HepG2 (cell line): ENCODE measurements at regions not wholly inside any gene's neighbourhood (a gene's known extent, or its start where the extent isn't known, plus 50 kb on each side); places are given as distances from the start of the nearest gene placed in this dataset.

ENCODE experiments used
- ATAC-seq: fragments of 200-7000 bp; cut with Tn5 transposase; 3 replicates; pipeline ENCODE4 v1.9.1; 2020; ENCODE audit warnings: mild to moderate bottlenecking, moderate library complexity
- BruUV-seq: library from RNA; stranded (reverse); fragments of 400-500 nt; replicated peaks from 2 replicates; lab custom pipeline; 2021; lab: Mats Ljungman, UMichigan
- CTCF ChIA-PET: fragments of 300-600 bp; formaldehyde crosslinking; extraction: SDS; loops from one replicate; lab custom pipeline; 2021; ENCODE audit warnings: low total read pairs, inconsistent platforms, low intra/inter-chr PET ratio; lab: Yijun Ruan, JAX
- POLR2A ChIA-PET: fragments of 350-600 bp; sonication (Branson Sonifier 250); formaldehyde crosslinking; loops from one replicate; lab custom pipeline; 2020; ENCODE audit warnings: antibody characterized with exemption, inconsistent platforms; lab: Yijun Ruan, JAX
- DNase-seq: peaks from one replicate; pipeline ENCODE4 v3.0.0-alpha.2; 2015; ENCODE audit warnings: low spot score
- FAIRE-seq: peaks from 3 replicates; lab custom pipeline; 2011; peaks lifted over from hg19 to GRCh38; lab: Jason Lieb, UNC
- H2AFZ ChIP-seq: one replicate; pipeline ENCODE4 v1.6.1; 2011; ENCODE audit warnings: low read length, inconsistent platforms
- H3K27ac ChIP-seq: fragments of 300-600 bp; 3 replicates; pipeline ENCODE4 v1.8.0; 2011; ENCODE audit warnings: mixed run types, mild to moderate bottlenecking, mixed read lengths, low read length, inconsistent platforms; ENCODE audit not compliant: insufficient read depth; ENCODE audit errors: extremely low read length
- H3K27me3 ChIP-seq, 2 experiments: fragments of 200-600 bp in 1 of 2; 2 replicates in 1 of 2; 3 replicates in 1 of 2; pipeline versions ENCODE4 v1.6.0 to v1.8.0; 2011; ENCODE audit warnings: low read length in 2 of 2, mild to moderate bottlenecking in 2 of 2, moderate library complexity in 2 of 2, inconsistent platforms in 1 of 2; ENCODE audit not compliant: insufficient read depth in 2 of 2, control insufficient read depth in 1 of 2
- H3K36me3 ChIP-seq, 2 experiments: fragments of 200-600 bp in 1 of 2; replicated peaks in 1 of 2; 2 replicates in 1 of 2; 3 replicates in 1 of 2; pipeline versions ENCODE4 v1.5.1 to v1.8.0; 2011; ENCODE audit warnings: low read length in 2 of 2, inconsistent platforms in 1 of 2; ENCODE audit not compliant: insufficient read depth in 2 of 2, control insufficient read depth in 1 of 2
- H3K4me1 ChIP-seq: 2 replicates; pipeline ENCODE4 v1.5.1; 2012; ENCODE audit warnings: low read length, inconsistent platforms; ENCODE audit not compliant: insufficient read depth
- H3K4me2 ChIP-seq: 2 replicates; pipeline ENCODE4 v1.6.0; 2011; ENCODE audit warnings: low read depth, low read length, inconsistent platforms
- H3K4me3 ChIP-seq, 3 experiments: fragments of 200-600 bp in 1 of 3; sonication (generic), shearing (Covaris generic) in 1 of 3; replicated peaks in 1 of 3; 2 replicates each; pipeline ENCODE4 v1.5.1; 2011 to 2016; ENCODE audit warnings: low read length in 3 of 3, inconsistent platforms in 2 of 3, low read depth in 2 of 3, mild to moderate bottlenecking in 2 of 3, control low read depth in 1 of 3, mixed read lengths in 1 of 3; ENCODE audit not compliant: insufficient read depth in 1 of 3
- H3K79me2 ChIP-seq: one replicate; pipeline ENCODE4 v1.6.1; 2011; ENCODE audit warnings: low read length, inconsistent platforms; ENCODE audit not compliant: insufficient read depth
- H3K9ac ChIP-seq: 2 replicates; pipeline ENCODE4 v1.6.0; 2011; ENCODE audit warnings: mild to moderate bottlenecking, low read depth, low read length, inconsistent platforms; ENCODE audit not compliant: insufficient read depth
- H3K9me3 ChIP-seq: 2 replicates; pipeline ENCODE4 v1.5.1; 2012; ENCODE audit warnings: mild to moderate bottlenecking, low read length
- H4K20me1 ChIP-seq: 2 replicates; pipeline ENCODE4 v1.6.0; 2011; ENCODE audit warnings: inconsistent platforms, mild to moderate bottlenecking, low read length, moderate library complexity; ENCODE audit not compliant: insufficient read depth
- ATF7 ChIP-seq, 2 experiments: fragments of 450-650 bp in 1 of 2; sonication (generic) in 1 of 2; formaldehyde crosslinking in 1 of 2; IDR thresholded peaks; 2 replicates each; pipeline versions ENCODE4 v1.4.0 to v1.6.1; 2016 to 2020; ENCODE audit warnings: antibody characterized with exemption in 1 of 2, mild to moderate bottlenecking in 1 of 2, missing genetic modification reagents in 1 of 2
- CEBPB ChIP-seq: IDR thresholded peaks from 2 replicates; pipeline ENCODE4 v1.6.1; 2011; ENCODE audit warnings: low read depth, low read length, improper control_type of control experiment, borderline replicate concordance
- CEBPG ChIP-seq: IDR thresholded peaks from 2 replicates; pipeline ENCODE4 v1.6.1; 2016
- DNMT1 ChIP-seq: sonication (generic); formaldehyde crosslinking; IDR thresholded peaks from 2 replicates; pipeline ENCODE4 v1.5.1; 2020; ENCODE audit warnings: mild to moderate bottlenecking, missing genetic modification reagents
- HDAC2 ChIP-seq: sonication (generic); formaldehyde crosslinking; IDR thresholded peaks from 2 replicates; pipeline ENCODE4 v1.4.0; 2020; ENCODE audit warnings: missing genetic modification reagents
- HOMEZ ChIP-seq: IDR thresholded peaks from 2 replicates; pipeline ENCODE4 v1.6.1; 2016; ENCODE audit warnings: low read depth
- JUNB ChIP-seq: sonication (generic); formaldehyde crosslinking; IDR thresholded peaks from 2 replicates; pipeline ENCODE4 v1.8.0; 2022; ENCODE audit warnings: missing genetic modification reagents, mild to moderate bottlenecking, borderline replicate concordance
- MAFG ChIP-seq: sonication (generic); formaldehyde crosslinking; IDR thresholded peaks from 2 replicates; pipeline ENCODE4 v1.5.1; 2020; ENCODE audit warnings: mild to moderate bottlenecking, missing genetic modification reagents
- NR1H2 ChIP-seq: sonication (generic); formaldehyde crosslinking; IDR thresholded peaks from 2 replicates; pipeline ENCODE4 v1.8.1; 2022; ENCODE audit warnings: low read depth, missing genetic modification reagents, borderline replicate concordance
- PITX1 ChIP-seq: sonication (generic); formaldehyde crosslinking; IDR thresholded peaks from 2 replicates; pipeline ENCODE4 v1.5.1; 2020; ENCODE audit warnings: mild to moderate bottlenecking, missing genetic modification reagents
- ZMYM4 ChIP-seq: sonication (generic); formaldehyde crosslinking; IDR thresholded peaks from 2 replicates; pipeline ENCODE4 v1.8.1; 2023; ENCODE audit warnings: mild to moderate bottlenecking, missing genetic modification reagents
- ZNF12 ChIP-seq: sonication (generic); formaldehyde crosslinking; IDR thresholded peaks from 2 replicates; pipeline ENCODE4 v1.5.0; 2020; ENCODE audit warnings: missing genetic modification reagents
- ZNF772 ChIP-seq: sonication (generic); formaldehyde crosslinking; IDR thresholded peaks from 2 replicates; pipeline ENCODE4 v1.5.0; 2020; ENCODE audit warnings: mild to moderate bottlenecking, missing genetic modification reagents
- WGBS: methylation state at CpG from one replicate; pipeline ENCODE4 v1.1.6; 2017; ENCODE audit warnings: low lambda C conversion rate; 5-methylcytosine and 5-hydroxymethylcytosine counted together
- in situ Hi-C: cut with HindIII; loops from 2 replicates; pipeline ENCODE4 v1.10.0; 2017; ENCODE audit warnings: low pct_unique_long_range_greater_than_20kb; ENCODE audit not compliant: extremely low pct_ligation_motif_present
- intact Hi-C: fragments of 100-400 bp; cut with micrococcal nuclease; formaldehyde crosslinking; loops from one replicate; pipeline ENCODE4 v1.10.0; 2022; ENCODE audit not compliant: unreplicated experiment
- TF ChIP-seq, protein P1 (sequence below): sonication (generic); IDR thresholded peaks from 2 replicates; pipeline ENCODE4 v1.6.1; 2016; ENCODE audit warnings: low read depth, borderline replicate concordance

DNA sequence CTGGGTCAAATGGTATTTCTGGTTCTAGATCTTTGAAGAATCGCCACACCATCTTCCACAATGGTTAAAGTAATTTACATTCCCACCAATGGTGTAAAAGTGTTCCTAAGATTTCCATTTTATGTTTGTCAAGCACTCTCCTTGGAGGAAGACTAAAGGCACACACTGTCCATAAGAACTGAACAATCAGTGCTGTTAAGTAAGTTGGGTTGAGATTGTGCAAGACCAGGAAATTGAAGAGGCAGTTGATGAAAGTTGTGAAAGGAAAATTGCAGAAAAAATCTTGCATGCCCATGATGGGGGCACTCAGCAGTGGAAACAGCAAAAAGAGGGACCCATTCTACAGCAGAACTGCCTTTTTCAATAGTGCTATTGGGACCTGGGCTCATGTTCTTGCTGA lies 323.6 kb downstream of the DLEU7 start:
- no peak for ATAC-seq
- no peaks in the 10 kb centered on the region for H4K20me1 ChIP-seq
- no peak overlapping the region for H3K4me2 ChIP-seq
- no peaks in the 10 kb centered on the region for H3K9me3 ChIP-seq
- no peak for DNase-seq
- no peak overlapping the region for H2AFZ ChIP-seq
- TF ChIP-seq CEBPB (peak; percentile 73), ATF7 (IDR thresholded peaks at IDR 0.05) (no peak), ATF7 (CRISPR knock-in tag; IDR thresholded peaks at IDR 0.05) (no peak), CEBPG (CRISPR knock-in tag) (peak; percentile 47; the same call in 1 of the 2 replicates)
- no peak overlapping the region for H3K27ac ChIP-seq
- in situ Hi-C loops (no loop called here), intact Hi-C loops (loop anchor here (10.0 kb wide), 1 partner anchor 115 kb away; no protein-coding TSS in a partner anchor)
- BruUV-seq, result no TSS peak
- no peak overlapping the region for H3K9ac ChIP-seq
- no peaks in the 10 kb centered on the region for H3K36me3 ChIP-seq
- peaks cover 50% of the 10 kb centered on the region for H3K4me1 ChIP-seq
- H3K79me2 ChIP-seq, result no peaks in the 10 kb centered on the region
- no peak overlapping the region for H3K4me3 ChIP-seq
- POLR2A ChIA-PET, result no interaction called here
- WGBS, result 96% methylated on average over 1 of the region's 1 CpG
- no peaks in the 10 kb centered on the region for H3K27me3 ChIP-seq
- CTCF ChIA-PET, result no interaction called here
- no peak for FAIRE-seq

DNA sequence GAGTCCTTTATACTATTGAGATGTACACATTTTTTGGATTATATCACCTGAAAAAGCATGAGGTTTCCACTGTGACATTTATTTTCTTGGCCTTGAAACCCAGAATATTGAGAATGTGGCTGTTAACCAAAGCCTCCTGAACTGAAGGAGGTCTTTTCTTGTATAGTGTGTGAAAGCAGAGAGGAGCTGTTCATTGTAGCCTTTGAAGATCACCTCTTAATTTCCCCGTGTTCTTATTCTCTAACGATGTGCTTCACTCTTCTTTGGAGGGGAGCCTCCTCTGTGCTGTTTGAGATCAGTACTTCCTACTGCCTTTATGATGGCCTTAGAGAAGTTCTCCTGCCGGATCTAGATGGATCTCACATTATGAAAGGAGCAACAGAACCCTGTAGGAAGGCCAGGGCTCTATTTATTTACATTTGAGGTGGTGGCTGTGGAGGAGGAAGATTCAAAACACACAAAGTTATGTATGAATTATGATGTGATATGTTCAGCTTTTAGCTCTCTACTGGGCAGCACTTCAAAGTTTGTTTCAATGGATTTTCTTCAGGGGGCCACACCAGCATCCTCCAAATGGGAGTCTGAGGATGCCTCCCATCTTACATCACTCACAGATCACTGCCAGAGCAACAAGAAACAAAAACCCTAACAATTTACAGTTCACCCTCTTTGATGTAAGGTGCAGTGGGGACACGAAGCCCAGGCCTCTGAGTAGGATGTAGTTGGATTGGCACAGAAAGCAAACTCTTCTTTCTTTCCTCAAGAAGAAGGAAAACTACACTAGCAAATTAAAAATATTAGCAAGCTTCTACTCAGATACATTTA lies 322.3 kb downstream of the DLEU7 start:
- WGBS, result 73% methylated on average over 4 of the region's 4 CpGs
- DNase-seq, result no peak
- FAIRE-seq, result no peak
- Histone ChIP-seq H3K9me3 (no peaks in the 10 kb centered on the region), H3K4me3 (no peak overlapping the region), H3K9ac (no peak overlapping the region), H3K4me2 (no peak overlapping the region; the same call in 1 of the 2 replicates), H3K4me1 (peaks cover 50% of the 10 kb centered on the region), H4K20me1 (no peaks in the 10 kb centered on the region), H3K27ac (no peak overlapping the region), H2AFZ (no peak overlapping the region), H3K36me3 (no peaks in the 10 kb centered on the region), H3K27me3 (no peaks in the 10 kb centered on the region), H3K79me2 (no peaks in the 10 kb centered on the region)
- CTCF ChIA-PET, result no interaction called here
- no TSS peak for BruUV-seq
- in situ Hi-C loops, result no loop called here
- intact Hi-C loops, result loop anchor here (10.0 kb wide), 1 partner anchor 116 kb away; no protein-coding TSS in a partner anchor
- POLR2A ChIA-PET, result interaction anchor here (1.0 to 1.5 kb wide), 2 partner anchors 99 to 395 kb away, joined by 3 read pairs; no protein-coding TSS in a partner anchor
- ATAC-seq, result peak; percentile 52
- no peak for TF ChIP-seq HOMEZ (CRISPR knock-in tag)
- no peak for TF ChIP-seq HDAC2 (CRISPR knock-in tag)
- no peak for TF ChIP-seq PITX1 (CRISPR knock-in tag)
- no peak for TF ChIP-seq DNMT1 (CRISPR knock-in tag)
- TF ChIP-seq NR1H2 (CRISPR knock-in tag), result no peak
- TF ChIP-seq ZMYM4 (CRISPR knock-in tag), result 0 out of 2 replicates have a peak, but pooled peaks have one; percentile 10
- TF ChIP-seq, protein P1, sequence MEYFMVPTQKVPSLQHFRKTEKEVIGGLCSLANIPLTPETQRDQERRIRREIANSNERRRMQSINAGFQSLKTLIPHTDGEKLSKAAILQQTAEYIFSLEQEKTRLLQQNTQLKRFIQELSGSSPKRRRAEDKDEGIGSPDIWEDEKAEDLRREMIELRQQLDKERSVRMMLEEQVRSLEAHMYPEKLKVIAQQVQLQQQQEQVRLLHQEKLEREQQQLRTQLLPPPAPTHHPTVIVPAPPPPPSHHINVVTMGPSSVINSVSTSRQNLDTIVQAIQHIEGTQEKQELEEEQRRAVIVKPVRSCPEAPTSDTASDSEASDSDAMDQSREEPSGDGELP, result no peak
- TF ChIP-seq MAFG, result no peak
- no peak for TF ChIP-seq JUNB (CRISPR knock-in tag)
- TF ChIP-seq ZNF12, result no peak
- TF ChIP-seq ZNF772 (CRISPR knock-in tag), result no peak
